ENCODE measurements at regions not wholly inside any gene's neighbourhood (a gene's known extent, or its start where the extent isn't known, plus 50 kb on each side); places are given as distances from the start of the nearest gene placed in this dataset.
"Not testable (repeated sequence)": the region's sequence is repeated elsewhere in the genome, so short reads cannot be mapped to it uniquely, and the experiment has no call there.

DNA sequence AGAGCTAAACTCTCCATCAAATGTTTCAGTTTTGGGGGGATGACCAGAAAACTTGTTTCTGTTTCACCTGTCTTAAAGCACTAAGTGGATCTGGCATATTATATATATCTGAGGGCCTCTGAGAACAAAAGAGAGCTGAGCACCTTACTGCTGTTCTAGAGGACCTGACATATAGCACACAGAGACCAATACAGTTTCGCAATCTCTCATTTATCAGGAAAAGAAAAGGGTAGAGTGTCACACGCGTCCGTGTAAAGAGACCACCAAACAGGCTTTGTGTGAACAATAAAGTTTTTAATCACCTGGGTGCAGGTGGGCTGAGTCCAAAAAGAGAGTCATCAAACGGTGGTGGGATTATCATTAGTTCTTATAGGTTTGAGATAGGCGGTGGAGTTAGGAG, 434.5 kb upstream of the KCND2 start:
- DNase-seq (ENCODE audit: low read depth): no peak
- TF ChIP-seq, protein P1, sequence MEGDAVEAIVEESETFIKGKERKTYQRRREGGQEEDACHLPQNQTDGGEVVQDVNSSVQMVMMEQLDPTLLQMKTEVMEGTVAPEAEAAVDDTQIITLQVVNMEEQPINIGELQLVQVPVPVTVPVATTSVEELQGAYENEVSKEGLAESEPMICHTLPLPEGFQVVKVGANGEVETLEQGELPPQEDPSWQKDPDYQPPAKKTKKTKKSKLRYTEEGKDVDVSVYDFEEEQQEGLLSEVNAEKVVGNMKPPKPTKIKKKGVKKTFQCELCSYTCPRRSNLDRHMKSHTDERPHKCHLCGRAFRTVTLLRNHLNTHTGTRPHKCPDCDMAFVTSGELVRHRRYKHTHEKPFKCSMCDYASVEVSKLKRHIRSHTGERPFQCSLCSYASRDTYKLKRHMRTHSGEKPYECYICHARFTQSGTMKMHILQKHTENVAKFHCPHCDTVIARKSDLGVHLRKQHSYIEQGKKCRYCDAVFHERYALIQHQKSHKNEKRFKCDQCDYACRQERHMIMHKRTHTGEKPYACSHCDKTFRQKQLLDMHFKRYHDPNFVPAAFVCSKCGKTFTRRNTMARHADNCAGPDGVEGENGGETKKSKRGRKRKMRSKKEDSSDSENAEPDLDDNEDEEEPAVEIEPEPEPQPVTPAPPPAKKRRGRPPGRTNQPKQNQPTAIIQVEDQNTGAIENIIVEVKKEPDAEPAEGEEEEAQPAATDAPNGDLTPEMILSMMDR (conservative IDR thresholded peaks at IDR 0.05; ENCODE audit: low read length): no peak
- no peak overlapping the region for H3K4me3 ChIP-seq (ENCODE audit: low read length)

DNA sequence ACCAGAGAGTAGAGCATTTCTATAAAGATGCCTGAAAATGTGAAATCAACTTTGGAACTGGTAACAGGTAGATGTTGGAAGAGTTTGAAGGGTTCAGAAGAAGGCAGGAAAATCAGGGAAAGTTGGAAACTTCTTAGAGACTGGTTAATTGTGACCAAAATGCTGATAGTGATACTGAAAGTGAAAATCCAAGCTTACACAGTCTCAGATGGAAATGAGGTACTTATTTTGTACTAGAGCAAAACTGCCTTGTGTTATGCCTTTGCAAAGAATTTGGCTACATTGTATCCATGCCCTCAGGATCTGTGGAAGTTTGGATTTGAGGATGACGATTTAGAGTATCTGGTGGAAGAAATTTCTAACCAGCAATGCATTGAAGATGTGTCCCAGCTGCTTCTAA, 430.6 kb upstream of the KCND2 start:
- no peak for DNase-seq (ENCODE audit: low read depth)
- no peak overlapping the region for H3K4me3 ChIP-seq (ENCODE audit: low read length)
- TF ChIP-seq, protein P1 (conservative IDR thresholded peaks at IDR 0.05; ENCODE audit: low read length): no peak

DNA sequence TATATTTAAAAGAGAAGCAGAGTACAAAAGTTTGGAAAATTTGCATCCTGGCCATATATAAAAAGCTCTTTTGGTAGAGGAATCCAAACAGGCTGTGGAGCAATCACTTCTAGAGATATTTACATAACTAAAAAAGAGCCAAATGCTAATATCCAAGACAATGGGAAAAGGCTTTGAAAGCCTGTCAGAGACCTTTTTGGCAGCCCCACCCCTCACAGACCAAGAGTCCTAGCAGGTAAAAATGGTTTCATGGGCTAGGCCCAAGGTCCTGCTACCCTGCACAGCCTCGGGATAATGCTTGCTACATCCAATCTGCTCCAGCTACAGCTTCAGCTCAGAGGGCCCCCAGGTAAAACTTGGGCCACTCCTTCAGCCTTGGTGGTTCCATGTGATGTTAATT, 430.2 kb upstream of the KCND2 start:
- TF ChIP-seq, protein P1 (conservative IDR thresholded peaks at IDR 0.05; ENCODE audit: low read length): no peak
- DNase-seq (ENCODE audit: low read depth): no peak
- H3K4me3 ChIP-seq (ENCODE audit: low read length): no peak overlapping the region

DNA sequence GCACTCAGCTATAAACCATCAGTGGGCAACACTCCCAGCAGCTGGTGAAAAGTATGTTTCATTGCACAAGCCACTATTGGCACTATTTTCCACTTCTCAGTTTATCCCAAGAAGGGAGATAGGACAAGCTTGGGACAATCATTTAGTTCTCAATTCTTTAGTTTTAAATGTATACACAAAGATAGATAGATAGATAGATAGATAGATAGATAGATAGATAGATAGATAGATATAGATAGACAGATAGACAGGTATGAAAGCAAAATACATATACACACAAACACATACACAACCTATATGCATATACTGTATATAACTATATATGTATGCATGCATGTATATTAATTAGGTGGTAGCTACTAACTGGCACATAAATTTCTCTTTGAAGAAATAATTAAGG, 411.6 kb upstream of the KCND2 start:
- no peak for DNase-seq (ENCODE audit: low read depth)
- H3K4me3 ChIP-seq (ENCODE audit: low read length): no peak overlapping the region
- TF ChIP-seq, protein P1 (conservative IDR thresholded peaks at IDR 0.05; ENCODE audit: low read length): no peak

DNA sequence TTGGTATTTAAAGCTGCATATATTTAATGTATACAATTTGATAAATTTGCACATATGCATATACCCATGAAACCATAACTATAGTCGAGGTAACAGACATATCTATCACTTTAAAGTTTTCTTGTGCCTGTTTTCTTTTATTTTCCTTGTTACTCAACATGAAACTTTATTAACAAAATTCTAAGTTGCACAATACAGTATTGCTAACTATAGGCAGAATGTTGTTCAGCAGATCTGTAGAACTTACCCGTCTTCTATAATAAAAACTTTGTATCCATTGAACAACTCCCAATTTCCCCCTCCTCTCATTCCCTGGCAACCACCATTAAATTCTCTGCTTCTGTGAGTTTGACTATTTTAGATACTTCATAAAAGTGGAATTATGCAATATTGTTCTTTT, 404.6 kb upstream of the KCND2 start:
- TF ChIP-seq, protein P1 (conservative IDR thresholded peaks at IDR 0.05; ENCODE audit: low read length): no peak
- DNase-seq (ENCODE audit: low read depth): no peak
- no peak overlapping the region for H3K4me3 ChIP-seq (ENCODE audit: low read length)

DNA sequence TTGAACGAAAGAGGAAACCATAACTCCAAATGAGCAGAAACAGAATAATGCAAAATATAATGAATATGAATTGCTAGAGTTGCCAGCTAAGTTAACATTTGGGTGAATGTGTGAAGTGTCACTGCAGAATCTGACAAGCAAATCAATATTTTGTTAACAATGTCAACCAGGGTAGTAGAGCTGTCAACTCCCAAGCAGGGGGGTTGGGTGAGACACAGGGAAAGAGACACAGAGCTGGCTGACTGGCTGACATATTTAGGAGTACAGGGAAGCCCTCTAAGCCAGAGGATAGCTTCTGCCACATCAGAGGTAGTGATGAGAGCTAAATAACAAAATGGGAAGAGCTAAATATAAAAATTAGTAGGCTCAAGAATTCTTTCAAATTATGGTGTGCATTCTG, 393.1 kb upstream of the KCND2 start:
- TF ChIP-seq, protein P1 (conservative IDR thresholded peaks at IDR 0.05; ENCODE audit: low read length): no peak
- no peak for DNase-seq (ENCODE audit: low read depth)

DNA sequence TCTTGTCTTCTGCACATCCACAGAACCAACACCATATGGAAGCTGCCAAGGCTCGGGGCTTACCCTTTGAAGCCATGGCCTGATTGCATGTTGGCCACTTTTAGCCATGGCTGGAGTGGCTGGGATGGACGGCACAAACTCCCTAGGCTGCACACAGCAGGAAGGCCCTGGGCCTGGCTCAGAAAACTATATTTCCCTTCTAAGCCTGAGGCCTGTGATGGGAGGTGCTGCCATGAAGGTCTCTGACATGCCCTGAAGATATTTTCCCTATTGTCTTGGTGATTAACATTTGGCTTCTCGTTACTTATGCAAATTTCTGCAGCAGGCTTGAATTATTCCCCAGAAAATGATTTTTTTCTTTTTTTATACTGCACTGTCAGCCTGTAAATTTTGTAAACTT, 387.0 kb upstream of the KCND2 start:
- TF ChIP-seq, protein P1 (conservative IDR thresholded peaks at IDR 0.05; ENCODE audit: low read length): no peak
- H3K4me3 ChIP-seq (ENCODE audit: low read length): no peak overlapping the region
- DNase-seq (ENCODE audit: low read depth): no peak

More for the DNA sequence above, 393.1 kb upstream of the KCND2 start:
- no peak overlapping the region for H3K4me3 ChIP-seq (ENCODE audit: low read length)

DNA sequence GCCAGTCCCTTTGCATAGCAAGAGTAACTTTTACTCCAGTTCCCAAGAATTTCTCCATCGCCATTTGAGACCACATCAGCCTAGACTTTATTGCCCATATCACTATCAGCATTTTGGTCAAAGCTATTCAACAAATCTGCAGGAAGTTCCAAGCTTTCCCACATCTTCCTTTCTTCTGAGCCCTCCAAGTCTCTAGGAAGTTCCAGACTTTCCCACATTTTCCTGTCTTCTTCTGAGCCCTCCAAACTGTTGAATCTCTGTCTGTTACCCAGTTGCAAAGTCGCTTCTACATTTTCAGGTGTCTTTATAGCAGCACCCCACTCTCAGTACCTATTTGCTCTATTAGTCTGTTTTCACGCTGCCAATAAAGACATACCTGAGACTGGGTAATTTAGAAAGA, 386.4 kb upstream of the KCND2 start:
- not testable (repeated sequence) for H3K4me3 ChIP-seq (ENCODE audit: low read length); DNase-seq (ENCODE audit: low read depth)
